AG09309 (cell line): ENCODE measurements at regions not wholly inside any gene's neighbourhood (a gene's known extent, or its start where the extent isn't known, plus 50 kb on each side); places are given as distances from the start of the nearest gene placed in this dataset.

Source experiments
- DNase-seq: peaks from one replicate; pipeline ENCODE4 v3.0.0-alpha.2; 2010; ENCODE audit warnings: low read depth
- H3K4me3 ChIP-seq: 2 replicates; pipeline ENCODE4 v1.5.1; 2011; ENCODE audit warnings: mild to moderate bottlenecking, low read depth, low read length, moderate library complexity; ENCODE audit not compliant: control insufficient read depth
- CTCF ChIP-seq: IDR thresholded peaks from 2 replicates; pipeline ENCODE4 v1.5.1; 2011; ENCODE audit warnings: mild to moderate bottlenecking, low read depth, low read length, inconsistent platforms; ENCODE audit not compliant: insufficient read depth, control insufficient read depth; ENCODE audit errors: missing control alignments

GRCh38 chr1:200252531-200252930, 157.3 kb downstream of the ZNF281 start:
- TF ChIP-seq CTCF, result no peak
- DNase-seq, result no peak
- H3K4me3 ChIP-seq, result no peak overlapping the region

DNA sequence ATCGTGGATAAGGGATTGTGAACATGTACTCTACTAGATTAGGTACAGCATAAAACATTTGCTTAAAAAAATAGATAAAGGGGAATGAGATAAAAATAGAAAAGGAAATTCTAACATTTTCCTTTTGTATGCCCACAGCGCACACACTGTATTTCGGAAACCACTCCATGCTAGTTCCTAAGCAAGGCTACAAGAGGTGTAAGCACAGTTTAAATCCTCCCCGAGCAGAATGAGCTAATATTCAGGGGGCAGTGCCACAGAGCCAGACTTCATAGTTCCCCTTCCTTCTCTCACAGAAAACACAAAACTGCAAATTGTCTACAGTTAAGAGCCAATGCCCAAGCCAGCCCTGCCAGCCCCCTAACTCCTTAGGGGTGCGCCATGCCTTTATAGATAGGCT, 159.4 kb downstream of the ZNF281 start:
- no peak overlapping the region for H3K4me3 ChIP-seq
- DNase-seq, result no peak
- no peak for TF ChIP-seq CTCF

GRCh38 chr1:200248541-200248940, 161.3 kb downstream of the ZNF281 start:
- H3K4me3 ChIP-seq, result no peak overlapping the region
- DNase-seq, result no peak
- no peak for TF ChIP-seq CTCF

GRCh38 chr1:200247518-200247917, 162.3 kb downstream of the ZNF281 start:
- no peak for DNase-seq
- no peak for TF ChIP-seq CTCF
- H3K4me3 ChIP-seq, result no peak overlapping the region

DNA sequence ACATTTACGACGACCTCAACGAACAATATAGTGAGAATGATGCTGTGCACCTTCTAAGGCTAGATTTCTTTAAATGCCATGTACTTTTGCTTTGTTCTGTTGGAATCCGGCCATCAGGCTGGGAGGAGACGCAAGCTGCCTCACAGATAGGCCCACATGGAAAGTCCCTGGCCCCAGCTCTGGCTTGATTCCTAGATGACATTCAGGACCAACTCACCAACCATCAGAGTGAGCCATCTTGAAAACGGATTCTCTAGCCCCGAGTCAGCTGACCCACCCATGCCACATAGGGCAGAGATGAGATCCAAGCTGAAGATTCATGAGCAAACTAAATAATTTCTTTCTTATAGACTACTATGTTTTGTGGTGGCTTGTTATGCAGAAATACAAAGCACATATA, 164.4 kb downstream of the ZNF281 start:
- no peak for DNase-seq
- no peak for TF ChIP-seq CTCF

GRCh38 chr1:200243042-200243437, 166.8 kb downstream of the ZNF281 start:
- H3K4me3 ChIP-seq, result peak overlapping the region; percentile 13
- TF ChIP-seq CTCF, result no peak
- DNase-seq, result no peak

More for the DNA sequence above, 164.4 kb downstream of the ZNF281 start:
- H3K4me3 ChIP-seq, result no peak overlapping the region

- TF ChIP-seq CTCF, result no peak
- H3K4me3 ChIP-seq, result no peak overlapping the region; the same call in 1 of the 2 replicates
- no peak for DNase-seq
Observed at GRCh38 chr1:200242110-200243041, 167.5 kb downstream of the ZNF281 start.
